Epithelial cell of esophagus (primary cell): ENCODE measurements at regions not wholly inside any gene's neighbourhood (a gene's known extent, or its start where the extent isn't known, plus 50 kb on each side); places are given as distances from the start of the nearest gene placed in this dataset.
A peak's percentile ranks its signal among the peaks of the same experiment; 100 is the strongest.

Source experiments
- DNase-seq: peaks from one replicate; pipeline ENCODE4 v3.0.0; 2010; ENCODE audit warnings: low read depth
- H3K4me3 ChIP-seq: 2 replicates; pipeline ENCODE4 v1.5.1; 2011; ENCODE audit warnings: mild to moderate bottlenecking, low read length, control low read depth
- TF ChIP-seq, protein P1 (sequence below): IDR thresholded peaks from 2 replicates; pipeline ENCODE4 v1.5.1; 2011; ENCODE audit warnings: low read depth, mild to moderate bottlenecking, low read length, control low read depth, inconsistent platforms; ENCODE audit not compliant: insufficient read depth; ENCODE audit errors: missing control alignments

DNA sequence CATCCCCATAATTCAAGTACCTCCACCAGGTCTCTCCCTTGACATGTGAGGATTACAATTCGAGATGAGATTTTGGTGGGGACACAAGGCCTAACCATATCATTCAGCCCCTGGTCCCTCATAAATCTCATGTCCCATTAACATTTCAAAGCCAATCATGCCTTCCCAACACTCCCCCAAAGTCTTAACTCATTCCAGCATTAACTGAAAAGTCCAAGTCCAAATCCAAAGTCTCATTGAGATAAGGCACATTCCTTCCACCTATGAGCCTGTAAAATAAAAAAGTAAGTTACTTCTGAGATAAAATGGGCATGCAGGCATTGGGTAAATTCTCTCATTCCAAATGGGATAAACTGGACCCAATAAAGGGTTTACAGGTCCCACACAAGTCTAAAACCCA is 849.7 kb downstream of the BCL11A start:
- TF ChIP-seq, protein P1, sequence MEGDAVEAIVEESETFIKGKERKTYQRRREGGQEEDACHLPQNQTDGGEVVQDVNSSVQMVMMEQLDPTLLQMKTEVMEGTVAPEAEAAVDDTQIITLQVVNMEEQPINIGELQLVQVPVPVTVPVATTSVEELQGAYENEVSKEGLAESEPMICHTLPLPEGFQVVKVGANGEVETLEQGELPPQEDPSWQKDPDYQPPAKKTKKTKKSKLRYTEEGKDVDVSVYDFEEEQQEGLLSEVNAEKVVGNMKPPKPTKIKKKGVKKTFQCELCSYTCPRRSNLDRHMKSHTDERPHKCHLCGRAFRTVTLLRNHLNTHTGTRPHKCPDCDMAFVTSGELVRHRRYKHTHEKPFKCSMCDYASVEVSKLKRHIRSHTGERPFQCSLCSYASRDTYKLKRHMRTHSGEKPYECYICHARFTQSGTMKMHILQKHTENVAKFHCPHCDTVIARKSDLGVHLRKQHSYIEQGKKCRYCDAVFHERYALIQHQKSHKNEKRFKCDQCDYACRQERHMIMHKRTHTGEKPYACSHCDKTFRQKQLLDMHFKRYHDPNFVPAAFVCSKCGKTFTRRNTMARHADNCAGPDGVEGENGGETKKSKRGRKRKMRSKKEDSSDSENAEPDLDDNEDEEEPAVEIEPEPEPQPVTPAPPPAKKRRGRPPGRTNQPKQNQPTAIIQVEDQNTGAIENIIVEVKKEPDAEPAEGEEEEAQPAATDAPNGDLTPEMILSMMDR, result no peak
- no peak for DNase-seq
- H3K4me3 ChIP-seq, result no peak overlapping the region

DNA sequence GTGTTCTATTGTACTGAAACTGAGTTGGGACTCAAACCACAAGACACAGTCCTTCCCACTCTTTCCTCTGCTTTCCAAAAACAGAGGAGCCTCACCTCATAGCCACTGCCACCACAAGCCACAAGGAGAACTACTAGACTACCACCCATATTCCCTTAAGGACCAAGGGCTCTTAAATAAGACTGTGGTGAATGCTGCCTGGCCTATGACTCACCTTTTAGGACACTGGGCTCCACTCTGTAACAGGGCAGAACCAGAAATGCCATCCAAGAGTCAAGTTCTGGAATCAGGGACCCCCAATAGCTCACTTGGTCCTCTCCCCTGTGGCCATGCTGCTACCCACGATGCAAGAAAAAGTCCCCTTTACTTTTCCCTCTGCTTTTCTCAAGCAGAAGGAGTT is 851.4 kb downstream of the BCL11A start:
- TF ChIP-seq, protein P1, result no peak
- DNase-seq, result peak; percentile 17
- no peak overlapping the region for H3K4me3 ChIP-seq

DNA sequence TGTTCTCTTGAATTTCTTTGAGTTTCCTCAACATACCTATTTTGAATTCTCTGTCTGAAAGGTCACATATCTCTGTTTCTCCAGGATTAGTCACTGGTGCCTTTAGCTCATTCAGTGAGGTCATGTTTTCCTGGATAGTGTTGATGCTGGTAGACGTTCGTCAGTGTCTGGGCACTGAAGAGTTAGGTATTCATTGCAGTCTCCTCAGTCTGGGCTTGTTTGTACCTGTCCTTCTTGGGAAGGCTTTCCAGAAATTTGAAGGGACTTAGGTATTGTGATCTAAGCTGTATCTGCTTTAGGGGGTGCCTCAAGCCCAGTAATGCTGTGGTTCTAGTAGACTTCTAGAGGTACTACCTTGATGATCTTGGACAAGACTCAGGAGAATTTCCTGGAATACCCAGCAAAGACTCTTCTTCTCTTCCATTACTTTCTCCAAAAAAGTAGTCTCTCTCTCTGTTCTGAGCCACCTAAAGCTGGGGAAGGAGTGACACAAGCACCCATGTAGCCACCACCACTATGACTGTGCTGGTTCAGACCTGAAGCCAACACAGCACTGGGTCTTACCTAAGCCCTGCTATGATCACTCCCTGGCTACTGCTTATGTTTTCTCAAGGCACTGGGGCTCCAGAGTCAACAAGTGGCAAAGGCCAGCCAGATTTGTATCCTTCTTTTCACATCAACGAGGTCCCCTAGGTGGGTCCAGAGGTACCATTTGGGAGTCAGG is 852.0 kb downstream of the BCL11A start:
- DNase-seq, result peak; percentile 93

DNA sequence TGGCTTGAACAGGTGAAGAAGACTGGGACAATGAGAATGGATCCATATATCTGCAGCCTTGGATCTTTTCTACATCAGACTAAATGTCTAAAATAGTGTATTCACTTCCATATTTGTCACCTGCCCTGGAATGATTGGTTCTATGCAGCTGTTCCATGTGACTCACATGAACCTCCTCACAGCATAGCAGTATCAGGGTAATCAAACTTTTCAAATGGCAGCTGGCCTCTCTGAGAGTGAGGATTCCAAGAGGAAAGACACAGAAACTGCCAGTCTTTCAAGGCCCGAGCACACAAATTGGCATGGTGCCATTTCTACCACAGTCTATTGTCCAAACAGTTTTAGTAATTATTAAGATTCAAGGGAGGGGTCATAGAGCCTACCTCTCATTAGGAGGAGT is 859.3 kb downstream of the BCL11A start:
- TF ChIP-seq, protein P1, result no peak
- DNase-seq, result no peak
- no peak overlapping the region for H3K4me3 ChIP-seq

More for the DNA sequence above, 852.0 kb downstream of the BCL11A start:
- TF ChIP-seq, protein P1, result no peak
- H3K4me3 ChIP-seq, result no peak overlapping the region

DNA sequence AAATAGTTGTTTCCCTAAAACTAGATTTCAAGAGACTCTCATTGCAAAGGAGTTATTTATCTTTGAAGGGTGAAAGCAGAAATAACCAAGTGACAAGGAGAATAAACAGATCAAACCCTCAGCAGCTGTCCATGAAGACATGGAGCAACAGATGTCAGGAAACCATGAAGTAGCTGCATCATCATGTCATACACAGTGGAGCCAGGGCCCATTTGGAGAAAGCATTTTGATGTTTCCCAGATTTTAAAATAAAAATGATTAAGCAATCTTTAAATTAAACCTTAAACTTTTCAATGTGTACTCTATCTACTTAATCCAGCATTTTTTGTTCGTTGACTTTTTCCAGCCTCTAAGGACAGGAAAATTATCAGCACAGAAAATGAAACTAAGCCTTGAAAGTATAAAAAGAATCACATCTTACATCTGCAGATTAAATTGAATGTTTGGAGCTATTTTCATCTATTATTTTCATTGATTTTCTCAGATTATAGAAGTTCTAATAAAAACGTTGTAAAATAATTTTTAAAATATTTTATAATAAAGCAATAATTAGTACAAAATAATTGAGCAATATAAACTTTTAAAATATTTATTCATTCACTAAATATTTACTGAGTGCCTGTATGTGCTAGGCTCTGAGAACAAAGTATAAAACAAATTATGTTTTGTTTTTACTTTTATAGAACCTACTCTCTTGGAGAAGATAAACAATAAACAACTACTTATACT is 860.1 kb downstream of the BCL11A start:
- DNase-seq, result no peak
- H3K4me3 ChIP-seq, result no peak overlapping the region
- TF ChIP-seq, protein P1, result no peak

DNA sequence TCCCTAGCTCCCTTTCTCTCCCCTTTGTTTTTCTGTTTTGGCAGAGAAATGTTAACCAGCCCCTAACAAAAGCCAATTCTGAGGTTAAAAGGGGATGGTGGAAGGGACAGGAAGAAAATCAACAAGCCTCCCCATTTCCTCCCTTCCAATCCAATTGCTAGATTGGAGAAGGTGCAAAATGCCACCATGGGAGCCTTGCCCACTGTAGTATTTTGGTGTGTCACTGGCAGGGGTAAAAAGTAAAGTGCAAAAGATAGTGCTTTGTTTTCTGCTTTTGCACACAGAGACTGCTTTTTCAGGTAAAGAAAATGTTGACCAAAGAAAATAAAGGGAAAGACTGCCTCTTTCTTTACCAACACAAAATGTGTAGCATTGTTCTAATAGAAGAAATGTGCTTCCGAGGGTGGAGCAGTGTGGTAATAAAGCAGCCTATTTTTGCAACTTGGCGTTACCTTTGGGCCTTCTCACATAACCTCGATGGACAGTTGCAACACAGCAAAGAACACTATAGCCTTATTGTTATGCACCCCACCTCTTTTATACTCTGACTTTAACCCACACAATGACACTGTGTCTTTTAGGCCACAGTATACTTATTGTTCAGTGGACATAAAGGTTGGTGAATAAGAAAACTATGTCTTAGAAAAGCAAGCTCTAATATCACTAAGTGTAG is 861.8 kb downstream of the BCL11A start:
- DNase-seq, result no peak
- H3K4me3 ChIP-seq, result no peak overlapping the region
- TF ChIP-seq, protein P1, result no peak

DNA sequence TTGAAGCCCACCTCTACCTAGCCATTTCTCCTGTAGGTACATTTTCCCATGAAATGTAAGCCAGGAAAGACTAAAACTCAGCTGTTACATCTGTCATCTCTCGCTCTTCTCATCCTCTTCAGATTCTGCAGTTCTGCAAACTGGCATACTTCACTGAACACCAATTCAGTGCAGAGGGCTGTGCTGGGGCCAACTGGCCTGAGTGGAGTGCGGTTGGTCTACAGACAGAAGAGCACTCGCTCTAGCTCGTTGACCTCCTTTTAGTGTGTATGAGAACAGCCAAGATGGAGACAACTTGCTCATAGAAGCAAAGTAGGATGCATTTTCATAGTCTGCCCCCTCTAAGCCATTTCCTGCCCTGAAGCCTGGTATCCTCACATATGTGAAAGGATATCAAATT is 862.6 kb downstream of the BCL11A start:
- TF ChIP-seq, protein P1, result no peak
- no peak for DNase-seq
- no peak overlapping the region for H3K4me3 ChIP-seq
